Psoas muscle (tissue), 7 donors: ENCODE measurements at regions not wholly inside any gene's neighbourhood (a gene's known extent, or its start where the extent isn't known, plus 50 kb on each side); places are given as distances from the start of the nearest gene placed in this dataset.

Experiments
- ATAC-seq, 4 donors: fragments of 200-7000 bp; cut with Tn5 transposase; one replicate each; pipeline ENCODE4 v1.9.1; 2020; ENCODE audit warnings: moderate library complexity in 3 of 4, mild to moderate bottlenecking in 2 of 4
- DNase-seq, 2 donors: peaks; one replicate each; pipeline ENCODE4 v3.0.0-alpha.2; 2020
- H3K27ac ChIP-seq: fragments of 200-600 bp; one replicate; pipeline ENCODE4 v1.8.0; 2022
- H3K27me3 ChIP-seq, 3 donors: fragments of 200-600 bp in 1 of 3; one replicate each; pipeline versions ENCODE4 v1.6.1 to v1.8.0; 2013 to 2022; ENCODE audit warnings: low read length in 2 of 3, mild to moderate bottlenecking in 2 of 3, moderate library complexity in 1 of 3; ENCODE audit not compliant: insufficient read depth in 3 of 3
- H3K36me3 ChIP-seq, 2 donors: fragments of 200-600 bp in 1 of 2; one replicate each; pipeline versions ENCODE4 v1.6.1 to v1.8.0; 2013 to 2022; ENCODE audit warnings: low read depth in 1 of 2, mild to moderate bottlenecking in 1 of 2, moderate library complexity in 1 of 2; ENCODE audit not compliant: insufficient read depth in 1 of 2
- H3K4me1 ChIP-seq: fragments of 200-600 bp; one replicate; pipeline ENCODE4 v1.8.0; 2022
- H3K4me3 ChIP-seq: fragments of 200-600 bp; one replicate; pipeline ENCODE4 v1.8.0; 2022; ENCODE audit warnings: mild to moderate bottlenecking
- H3K9me3 ChIP-seq: fragments of 200-600 bp; one replicate; pipeline ENCODE4 v1.8.0; 2022
- CTCF ChIP-seq: fragments of 200-600 bp; IDR thresholded peaks from one replicate; pipeline ENCODE4 v1.8.0; 2022; ENCODE audit warnings: antibody characterized with exemption
- WGBS, 3 donors: extraction: QIAGEN DNeasy Blood & Tissue Kit; methylation state at CpG; one replicate each; pipeline versions ENCODE4 v1.1.6 to v1.1.7; 2013; 5-methylcytosine and 5-hydroxymethylcytosine counted together
- intact Hi-C, 2 donors: fragments of 100-400 bp; cut with DNase I; formaldehyde crosslinking; loops; one replicate each; pipeline versions ENCODE4 v1.11.0 to v1.14.2; 2022
- donor health status: healthy with polysubstance abuse.
- donor health status: DM: no; HTN: no; CAD: no; lungs with moderate emphysema.
- donor health status: Bipolar disorder and iron deficiency.
- donor health status: healthy.
- donor health status: DM: yes; HTN: yes; CAD: no.
- donor health status: DM: no; HTN: no; CAD: no.
- donor health status: DM: yes; HTN: yes; CAD: no.

DNA sequence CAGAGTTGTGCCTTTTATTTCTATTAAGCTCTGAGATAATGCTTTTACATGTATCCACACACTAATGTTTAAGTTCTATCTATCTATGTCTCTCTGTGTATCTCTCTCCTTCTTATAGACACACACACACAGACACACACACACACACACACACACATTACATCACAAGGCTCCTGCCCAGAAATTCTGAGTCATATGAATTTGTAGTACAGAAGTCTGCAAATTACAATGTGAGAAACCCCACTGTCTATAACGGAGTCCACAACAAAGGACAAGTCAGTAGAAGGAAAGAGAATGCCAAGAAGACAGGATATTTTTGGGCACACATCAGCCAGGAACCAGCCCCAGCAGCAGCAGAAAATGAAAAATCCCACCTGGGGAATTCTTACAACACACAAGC is 142.4 kb downstream of the EN1 start:
- no peak overlapping the region for H3K27ac ChIP-seq
- H3K36me3 ChIP-seq = no peaks in the 10 kb centered on the region
- DNase-seq (no peak), ATAC-seq (no peak)
- H3K27me3 ChIP-seq = no peaks in the 10 kb centered on the region
- no peak for TF ChIP-seq CTCF
- H3K4me3 ChIP-seq = no peak overlapping the region
- no peaks in the 10 kb centered on the region for H3K9me3 ChIP-seq
- H3K4me1 ChIP-seq = no peaks in the 10 kb centered on the region
- intact Hi-C loops = no loop called here
- 46 to 68% (median 47%) methylated on average over 1 of the region's 1 CpG for WGBS, 3 donors

GRCh38 chr2:118699447-118700175 is 147.8 kb downstream of the EN1 start:
- ATAC-seq (no peak), DNase-seq (no peak)
- Histone ChIP-seq H3K9me3 (no peaks in the 10 kb centered on the region), H3K4me3 (no peak overlapping the region), H3K27me3 (no peaks in the 10 kb centered on the region), H3K36me3 (no peaks in the 10 kb centered on the region), H3K27ac (no peak overlapping the region), H3K4me1 (no peaks in the 10 kb centered on the region)
- WGBS, 3 donors = 49 to 65% (median 63%) methylated on average over 13 of the region's 13 CpGs
- intact Hi-C loops = no loop called here
- TF ChIP-seq CTCF = no peak

- DNase-seq = no peak
- Histone ChIP-seq H3K4me3 (no peak overlapping the region), H3K9me3 (no peaks in the 10 kb centered on the region), H3K4me1 (no peaks in the 10 kb centered on the region), H3K27me3 (no peaks in the 10 kb centered on the region), H3K27ac (no peak overlapping the region), H3K36me3 (no peaks in the 10 kb centered on the region)
- TF ChIP-seq CTCF = no peak
- no peak for ATAC-seq
- intact Hi-C loops = no loop called here
- WGBS, 3 donors = 62 to 68% (median 63%) methylated on average over 6 of the region's 6 CpGs
These were observed 148.9 kb downstream of the EN1 start for GRCh38 chr2:118698564-118698963.

DNA sequence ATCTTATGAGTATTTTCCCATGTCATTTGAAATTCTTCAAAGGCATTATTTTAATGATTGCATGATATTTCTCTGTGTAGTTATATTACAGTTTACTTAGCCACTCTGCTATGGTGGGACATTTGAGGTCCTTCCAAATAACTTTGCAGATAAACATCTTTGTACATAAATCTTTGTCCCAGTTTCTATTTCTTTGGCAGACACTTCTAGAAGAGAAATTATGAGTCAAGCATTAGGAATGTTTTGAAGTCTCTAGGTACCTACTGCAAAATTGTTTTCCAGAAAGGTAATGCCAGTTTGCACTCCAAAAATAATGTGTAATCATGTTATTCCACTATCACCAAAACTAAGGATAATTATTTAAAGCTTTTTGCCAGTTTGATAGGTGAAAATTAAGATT is 149.7 kb downstream of the EN1 start:
- H3K4me3 ChIP-seq = no peak overlapping the region
- ATAC-seq (no peak), DNase-seq (no peak)
- H3K27ac ChIP-seq = no peak overlapping the region
- no peak for TF ChIP-seq CTCF
- no peaks in the 10 kb centered on the region for H3K9me3 ChIP-seq
- no peaks in the 10 kb centered on the region for H3K4me1 ChIP-seq
- no peaks in the 10 kb centered on the region for H3K36me3 ChIP-seq
- H3K27me3 ChIP-seq = no peaks in the 10 kb centered on the region
- intact Hi-C loops = no loop called here
